HG02970 (cell line): ENCODE measurements at regions not wholly inside any gene's neighbourhood (a gene's known extent, or its start where the extent isn't known, plus 50 kb on each side); places are given as distances from the start of the nearest gene placed in this dataset.

Experiments used
- ATAC-seq: cut with Tn5 transposase; IDR thresholded peaks from one replicate; pipeline ENCODE4 v1.9.1; 2021; ENCODE audit warnings: mild to moderate bottlenecking, moderate library complexity, moderate number of reproducible peaks; ENCODE audit not compliant: unreplicated experiment, low FRiP score

DNA sequence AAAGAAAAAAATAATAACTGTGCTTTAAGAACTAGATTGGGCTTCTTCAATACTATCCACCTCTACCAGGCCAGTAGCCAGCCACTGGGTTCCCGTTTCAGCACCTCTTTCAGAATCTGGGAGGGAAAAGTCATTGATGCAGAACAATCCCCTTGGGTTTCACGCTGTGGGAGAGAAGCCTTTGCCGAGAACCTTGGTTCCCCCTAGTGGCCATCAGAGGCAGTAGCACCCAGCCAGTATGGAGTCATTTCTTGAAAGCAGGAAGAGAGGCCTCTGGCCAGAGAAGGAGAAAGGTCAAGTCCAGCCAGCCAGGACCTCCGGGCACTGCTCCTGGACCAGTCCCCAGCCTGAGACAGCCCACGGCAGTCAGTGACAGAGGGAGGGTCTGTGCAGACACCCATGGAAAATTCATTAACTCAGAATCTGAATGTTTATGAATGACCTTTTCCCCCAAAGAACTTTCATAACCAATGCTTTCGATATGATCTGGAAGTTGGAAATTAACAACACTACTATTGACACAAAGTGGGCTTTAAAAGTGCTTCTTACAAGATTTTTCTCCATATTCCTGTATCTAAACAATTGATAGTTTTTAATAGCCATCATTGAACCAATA, 51.2 kb upstream of the CDH5 start:
- peak; percentile 87 for ATAC-seq

DNA sequence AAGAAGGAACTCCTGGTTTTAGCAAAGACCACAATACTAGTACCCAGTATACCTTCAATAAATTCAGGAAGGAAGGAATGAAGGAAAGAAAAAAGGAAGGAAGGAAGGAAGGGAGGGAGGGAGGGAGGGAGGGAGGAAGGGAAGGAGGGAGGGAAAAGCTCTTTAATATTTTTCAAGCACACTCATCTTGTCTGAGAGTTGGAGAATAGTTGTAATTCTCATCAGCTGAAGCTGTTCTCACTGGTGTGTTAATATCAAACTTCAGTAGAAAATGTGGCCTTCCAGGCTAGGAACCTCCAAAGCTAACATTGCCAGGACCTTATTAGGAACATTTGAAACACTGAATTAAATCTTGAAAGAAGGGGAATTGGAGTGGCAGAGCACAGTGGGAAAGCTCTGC, 55.2 kb upstream of the CDH5 start:
- no peak for ATAC-seq

DNA sequence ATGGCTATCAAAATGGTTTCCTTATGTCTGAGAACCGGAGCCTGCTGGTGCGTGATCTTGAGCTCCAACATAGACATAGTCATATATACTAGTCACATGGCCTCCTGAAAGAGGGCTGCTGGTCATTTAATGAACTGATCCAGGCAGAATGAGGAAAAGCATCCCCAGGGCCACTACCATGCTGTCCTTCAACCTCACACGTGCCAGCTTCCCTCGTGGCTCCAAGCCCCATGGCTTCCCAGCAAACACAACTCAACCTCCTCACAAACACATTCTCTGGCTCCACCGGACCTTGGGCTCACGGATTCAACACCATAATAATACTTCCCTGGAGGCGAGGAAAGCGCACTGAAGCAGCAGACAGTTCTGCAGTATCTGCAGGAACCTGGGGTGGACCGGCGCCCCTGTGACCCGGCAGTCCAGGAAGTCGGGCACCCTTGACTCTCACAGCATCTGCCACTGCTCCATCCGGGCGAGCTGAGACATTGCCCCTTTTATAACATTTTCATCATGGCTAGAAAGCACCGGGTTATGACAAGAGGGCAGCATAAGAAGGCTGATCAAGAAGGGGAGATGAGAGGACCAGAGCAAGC, 57.2 kb upstream of the CDH5 start:
- ATAC-seq, result no peak

DNA sequence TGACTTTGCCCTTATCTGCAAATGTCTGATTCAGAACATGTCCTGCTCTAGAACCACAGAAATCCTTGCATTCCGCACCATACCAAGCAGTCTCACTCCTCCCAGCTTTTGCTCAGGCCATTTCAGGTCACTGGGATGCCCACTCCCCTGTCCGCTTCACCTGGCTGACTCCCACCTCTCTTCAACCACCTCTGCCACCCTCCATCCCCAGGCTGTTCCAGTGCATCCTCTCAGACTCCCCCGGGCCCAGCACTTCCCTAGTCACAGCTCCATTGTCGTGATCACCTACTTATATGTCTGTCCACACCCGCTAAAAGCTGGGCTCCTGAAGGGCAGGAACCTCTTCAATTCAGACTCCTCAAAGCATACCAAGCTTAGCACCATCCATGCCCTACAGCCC, 58.4 kb upstream of the CDH5 start:
- no peak for ATAC-seq

DNA sequence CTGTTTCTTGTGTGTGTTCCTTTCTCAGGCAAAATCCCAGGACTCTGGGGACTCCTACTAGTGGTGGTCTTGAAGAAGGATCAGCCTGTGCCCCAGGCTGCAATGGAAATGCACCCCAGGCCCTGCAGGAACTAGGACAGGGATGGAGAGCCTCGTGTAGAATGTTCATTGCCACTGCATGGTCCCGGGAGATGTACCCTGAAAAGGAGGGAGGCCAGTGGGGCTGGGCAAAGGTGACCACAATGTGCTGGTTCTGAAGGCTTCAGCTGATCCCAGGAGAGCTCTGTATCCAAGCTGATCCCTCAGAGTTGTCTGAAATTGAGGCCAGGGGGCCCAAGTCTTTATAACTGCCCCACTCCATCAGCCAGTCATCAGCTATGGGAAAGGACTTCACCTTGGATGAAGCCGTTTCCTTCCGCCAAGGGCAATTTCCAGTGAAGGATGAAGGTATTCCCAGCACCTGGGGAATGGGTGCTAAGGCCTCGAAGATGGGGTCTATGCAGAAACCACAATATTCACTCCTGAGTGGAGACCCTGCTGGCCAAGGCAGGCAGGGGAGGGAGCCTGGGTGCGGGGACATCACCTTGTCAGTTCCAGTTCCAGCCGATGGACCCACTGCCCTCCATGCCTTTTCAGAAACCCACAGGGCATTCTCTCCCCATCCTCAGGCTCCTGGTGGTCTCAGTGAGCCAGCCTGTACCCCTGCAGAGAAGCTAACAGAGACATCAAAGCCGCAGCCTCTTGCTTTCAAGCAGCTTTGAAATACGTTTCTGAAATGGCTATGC, 59.9 kb upstream of the CDH5 start:
- no peak for ATAC-seq

DNA sequence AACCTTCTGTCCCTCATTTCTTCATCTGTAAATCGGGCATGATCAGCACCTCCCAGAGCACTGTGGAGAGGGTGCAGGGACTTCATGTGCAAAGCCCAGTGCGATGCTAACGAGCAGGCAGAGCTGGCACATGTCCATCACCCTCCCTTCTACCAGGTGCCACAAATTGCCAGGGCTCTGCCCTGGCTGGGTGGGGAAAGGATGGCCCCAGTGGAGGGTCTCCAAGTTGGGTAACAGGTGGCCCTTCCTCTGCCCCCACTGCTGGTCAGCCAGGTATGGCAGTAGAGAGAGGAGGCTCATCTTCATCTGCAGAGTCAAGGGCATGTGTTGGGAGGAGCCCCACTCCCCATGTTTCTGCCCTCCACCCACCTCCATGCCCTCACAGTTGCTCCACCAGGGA, 61.5 kb upstream of the CDH5 start:
- no peak for ATAC-seq

DNA sequence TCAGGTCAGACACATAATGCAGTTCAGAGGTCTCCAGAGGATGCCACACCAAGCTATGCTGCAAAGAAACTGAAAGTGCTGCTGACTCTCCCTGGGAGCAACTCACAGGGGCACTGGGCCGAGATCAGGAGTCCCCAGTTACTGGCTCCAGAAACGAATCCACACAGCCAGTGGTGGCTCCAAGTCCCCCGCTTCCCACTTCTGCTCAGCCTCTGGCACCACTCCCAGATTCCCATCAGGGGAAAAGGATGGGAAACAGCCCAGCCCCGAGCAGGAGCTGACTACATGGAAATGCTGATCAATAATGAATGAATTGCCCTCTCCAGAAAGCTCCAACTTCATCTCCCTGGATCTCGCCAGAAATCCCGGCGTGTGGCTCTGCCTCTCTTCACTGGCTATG, 62.3 kb upstream of the CDH5 start:
- no peak for ATAC-seq

DNA sequence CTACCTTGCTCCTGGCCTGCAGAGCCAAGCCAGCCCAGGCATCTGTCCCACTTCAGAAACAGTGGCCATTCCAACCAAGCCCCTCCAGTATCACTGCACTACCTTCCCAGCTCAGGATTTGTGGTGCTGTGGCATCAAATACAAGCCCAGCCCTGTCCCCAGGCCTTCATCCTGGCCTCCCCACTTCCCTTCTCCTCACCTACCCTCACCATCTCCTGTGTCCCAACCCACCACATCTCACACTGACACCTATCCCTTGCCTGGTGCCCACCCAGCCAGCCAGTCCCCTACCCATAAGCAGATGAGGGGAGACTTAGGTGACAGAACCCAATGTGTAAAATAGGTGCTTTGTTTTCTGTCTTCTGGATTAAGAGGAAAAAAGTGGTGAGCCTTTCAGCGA, 66.0 kb upstream of the CDH5 start:
- no peak for ATAC-seq

DNA sequence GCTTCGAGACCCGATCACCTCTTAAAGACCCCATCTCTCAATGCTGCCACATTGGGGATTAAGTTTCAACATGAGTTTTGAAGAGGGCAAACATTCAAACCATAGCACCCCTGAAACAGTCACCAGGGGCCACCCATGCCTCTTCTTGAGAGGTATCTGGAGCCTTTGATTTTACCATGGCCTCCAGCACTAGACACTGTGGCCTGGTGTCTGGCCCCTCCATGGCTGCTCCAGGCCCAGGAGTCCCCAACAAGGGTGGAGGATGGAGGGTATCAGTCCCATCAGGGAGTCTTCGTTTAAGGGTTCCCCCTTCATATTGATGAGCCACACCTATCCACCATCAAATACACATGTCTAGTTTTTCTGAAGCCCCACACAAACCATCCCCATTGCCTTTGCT, 66.5 kb upstream of the CDH5 start:
- no peak for ATAC-seq

DNA sequence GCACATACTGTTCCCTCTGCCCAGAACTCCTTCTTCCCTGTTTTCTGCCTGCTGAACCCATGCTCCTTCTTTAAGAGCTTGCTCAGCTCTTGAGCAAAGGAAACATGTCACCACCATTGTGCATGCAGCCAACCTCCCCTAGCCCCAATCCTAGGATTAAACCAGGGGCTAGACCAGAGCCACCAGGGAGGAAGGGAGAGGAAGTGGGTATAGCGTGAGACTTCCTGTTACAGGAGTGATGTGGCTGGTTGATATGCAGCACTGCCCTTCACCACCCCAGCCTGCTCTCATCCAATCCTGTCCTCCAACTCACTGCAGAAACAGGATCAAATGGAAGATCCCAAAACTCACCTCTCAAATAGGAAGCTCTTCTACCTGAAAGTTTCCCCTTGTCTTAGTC, 67.1 kb upstream of the CDH5 start:
- ATAC-seq, result no peak

DNA sequence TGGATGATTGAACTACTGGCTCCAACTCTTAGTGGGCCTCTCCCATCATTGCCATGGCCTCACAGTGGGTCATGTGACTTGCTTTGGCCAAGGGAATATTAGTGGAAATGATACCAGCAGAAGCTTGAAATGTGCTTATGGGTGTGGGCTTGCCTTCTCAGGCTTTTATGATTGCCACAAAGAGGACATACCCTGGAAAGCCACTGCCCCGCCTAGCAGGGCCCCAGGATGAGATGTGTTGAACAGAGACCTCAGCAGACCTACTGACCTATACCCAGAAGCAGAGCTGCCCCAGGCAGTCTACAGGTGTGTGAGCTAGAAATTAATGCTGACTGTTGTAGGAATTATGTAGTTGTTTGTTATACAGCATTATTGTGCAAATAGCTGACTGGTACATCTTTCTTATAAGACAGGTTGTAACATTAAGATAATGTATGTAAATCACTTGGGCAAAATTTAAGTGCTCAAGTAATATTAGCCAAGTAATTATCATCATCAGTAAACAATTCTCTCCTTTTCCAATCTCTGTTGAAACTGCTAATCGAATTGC, 67.8 kb upstream of the CDH5 start:
- ATAC-seq, result no peak

DNA sequence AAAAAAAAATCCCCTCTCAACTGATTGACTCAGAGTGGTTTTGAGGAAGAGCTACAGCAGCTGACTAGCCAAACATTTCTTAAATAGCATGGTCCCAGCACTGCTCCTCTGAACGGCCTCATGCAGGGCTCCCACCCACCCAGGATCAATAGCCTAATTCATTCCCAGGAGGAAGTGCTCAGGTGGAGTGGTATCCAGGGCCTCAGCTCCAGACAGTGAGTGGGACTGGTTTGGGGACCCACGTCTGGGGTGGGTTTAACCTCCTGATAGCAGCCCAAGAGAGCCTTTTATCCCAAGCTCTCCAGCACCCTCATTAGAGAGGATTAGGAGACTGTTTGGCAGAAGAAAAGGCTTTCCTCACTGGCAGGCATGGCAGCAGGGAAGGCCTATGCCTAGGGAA, 68.5 kb upstream of the CDH5 start:
- ATAC-seq, result no peak

DNA sequence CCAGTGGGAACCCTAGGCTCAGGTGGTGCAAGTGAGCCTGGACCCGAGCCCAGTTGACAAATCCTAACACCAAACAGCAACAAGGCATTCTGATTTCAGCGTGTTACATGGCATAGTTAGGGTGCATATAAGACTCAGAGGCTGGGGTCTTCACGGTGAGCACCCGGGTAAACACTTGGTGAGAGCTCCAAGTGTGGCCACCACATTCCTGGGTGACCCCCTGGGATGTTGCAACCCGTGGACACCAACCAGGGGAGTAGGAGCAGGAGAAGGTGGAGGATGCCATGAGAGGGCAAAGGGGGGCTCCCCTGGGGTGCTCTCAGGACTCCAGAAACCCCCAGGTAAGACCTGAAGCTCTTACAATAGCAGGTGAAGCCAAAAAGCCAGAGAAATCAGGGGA, 69.9 kb upstream of the CDH5 start:
- no peak for ATAC-seq

DNA sequence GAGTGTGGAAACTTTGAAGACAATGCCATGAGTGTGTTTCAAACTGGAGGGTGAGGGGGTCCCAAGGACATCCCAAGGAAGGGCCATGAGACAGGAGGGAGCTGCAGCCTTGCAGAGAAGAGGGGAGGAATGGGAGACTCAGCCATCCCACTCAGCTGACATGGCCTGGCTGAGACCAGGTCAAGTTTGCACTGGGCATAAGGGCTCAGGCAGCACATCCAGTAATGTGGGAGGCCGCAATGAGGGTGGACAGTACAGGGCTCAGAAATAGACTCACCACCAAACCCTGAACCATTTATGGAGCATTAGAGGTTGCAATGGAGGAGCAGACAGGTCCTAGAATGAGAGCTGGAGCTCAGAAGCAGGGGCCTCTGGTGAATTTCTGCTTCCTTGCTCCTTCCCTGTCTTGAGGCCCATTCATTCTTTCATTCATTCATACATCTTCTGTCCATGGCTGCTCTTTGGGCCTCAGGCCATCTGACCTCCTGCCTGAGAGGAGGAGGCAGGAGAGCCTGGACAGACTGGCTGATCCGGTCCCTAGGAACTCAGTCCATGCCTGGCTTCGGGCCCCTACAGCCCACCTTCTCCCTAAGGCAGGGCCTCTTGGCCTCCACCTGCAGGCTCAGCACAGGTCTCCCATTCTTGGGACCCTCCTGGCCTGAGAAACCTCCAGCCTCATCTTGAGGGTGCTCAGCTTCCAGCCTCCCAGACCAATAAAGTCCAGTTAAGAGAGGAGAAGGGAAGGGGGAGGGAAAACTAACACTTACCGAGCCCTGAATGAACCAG, 70.5 kb upstream of the CDH5 start:
- ATAC-seq, result no peak

DNA sequence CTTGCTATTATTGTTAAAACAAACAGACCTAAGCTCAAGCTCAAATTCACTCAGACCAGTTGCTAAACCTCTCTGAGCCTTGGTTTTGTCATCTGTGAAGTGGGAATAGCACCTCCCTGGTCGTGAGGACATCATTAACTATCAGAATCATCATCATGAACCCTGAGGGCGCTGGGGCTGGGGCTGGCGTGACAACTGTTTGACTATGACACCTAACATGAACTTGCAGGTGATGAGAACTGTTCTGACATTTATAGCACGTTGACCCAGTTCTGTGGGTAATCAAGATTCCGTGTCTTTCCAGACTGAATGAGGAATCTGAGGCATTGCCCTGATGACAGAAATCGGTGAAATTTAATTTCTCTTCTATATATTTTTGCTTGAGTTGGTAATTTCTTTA, 71.3 kb upstream of the CDH5 start:
- no peak for ATAC-seq

DNA sequence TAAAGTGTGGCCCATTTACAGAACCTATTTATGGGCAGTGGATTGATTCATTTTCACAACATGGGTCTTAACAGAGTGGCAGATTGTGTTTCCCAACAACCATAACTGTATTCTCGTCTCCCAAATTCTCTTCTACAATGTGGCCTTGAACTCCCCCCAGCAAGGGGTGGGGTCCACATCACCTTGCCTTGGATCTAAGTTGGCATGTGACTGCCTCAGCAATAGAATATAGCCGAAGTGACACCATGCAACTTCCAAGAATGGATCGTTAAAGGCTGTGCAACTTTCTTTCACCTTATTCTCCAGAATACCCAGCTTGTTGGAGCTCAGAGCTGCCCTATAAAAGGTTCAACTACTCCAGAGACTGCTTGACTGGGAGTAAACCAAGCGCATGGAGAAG, 72.0 kb upstream of the CDH5 start:
- ATAC-seq, result no peak

DNA sequence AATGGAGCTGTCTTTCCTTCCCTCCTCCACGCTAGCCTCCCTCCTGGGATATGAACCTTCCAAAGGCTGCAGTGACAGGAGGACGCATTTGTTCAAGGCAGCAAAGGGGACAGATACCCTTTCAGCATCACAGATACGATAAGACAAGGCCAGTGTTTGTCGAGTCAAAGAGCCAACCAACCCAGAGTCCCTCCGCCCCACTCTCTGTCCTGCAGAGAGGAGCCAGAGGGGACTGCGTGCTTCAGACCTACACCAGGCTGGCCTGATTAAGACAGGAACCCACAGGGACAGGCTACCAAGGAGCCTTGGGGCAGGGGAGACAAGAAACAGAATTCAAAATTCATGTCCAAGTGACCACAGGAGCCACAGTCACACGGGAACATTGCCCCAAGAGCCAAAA, 72.6 kb upstream of the CDH5 start:
- ATAC-seq, result no peak

DNA sequence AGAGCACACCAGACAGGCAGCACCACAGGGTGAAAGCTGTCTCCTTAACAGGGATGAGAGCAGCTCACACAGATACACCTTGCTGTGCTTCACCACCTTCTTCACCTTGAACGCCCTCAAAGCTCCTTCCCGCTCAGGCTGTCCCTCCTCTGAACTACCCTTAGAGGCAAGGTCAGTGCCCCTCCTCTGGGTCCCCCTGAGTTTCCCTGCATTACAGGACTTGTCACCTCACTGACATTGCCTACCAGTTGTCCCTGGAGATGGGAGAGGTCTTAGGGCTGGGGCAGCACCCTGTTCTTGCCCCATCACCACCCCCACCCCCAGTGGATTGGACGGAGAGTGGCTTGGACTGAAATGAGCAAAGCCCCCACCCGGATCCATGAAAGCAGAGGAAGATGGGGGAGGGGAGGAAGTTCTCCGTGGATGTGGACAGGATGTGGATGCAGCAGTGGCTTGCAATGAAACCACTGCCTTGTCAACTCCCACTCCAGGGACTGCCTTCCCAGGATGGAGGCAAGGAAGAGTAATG, 73.2 kb upstream of the CDH5 start:
- ATAC-seq, result no peak

DNA sequence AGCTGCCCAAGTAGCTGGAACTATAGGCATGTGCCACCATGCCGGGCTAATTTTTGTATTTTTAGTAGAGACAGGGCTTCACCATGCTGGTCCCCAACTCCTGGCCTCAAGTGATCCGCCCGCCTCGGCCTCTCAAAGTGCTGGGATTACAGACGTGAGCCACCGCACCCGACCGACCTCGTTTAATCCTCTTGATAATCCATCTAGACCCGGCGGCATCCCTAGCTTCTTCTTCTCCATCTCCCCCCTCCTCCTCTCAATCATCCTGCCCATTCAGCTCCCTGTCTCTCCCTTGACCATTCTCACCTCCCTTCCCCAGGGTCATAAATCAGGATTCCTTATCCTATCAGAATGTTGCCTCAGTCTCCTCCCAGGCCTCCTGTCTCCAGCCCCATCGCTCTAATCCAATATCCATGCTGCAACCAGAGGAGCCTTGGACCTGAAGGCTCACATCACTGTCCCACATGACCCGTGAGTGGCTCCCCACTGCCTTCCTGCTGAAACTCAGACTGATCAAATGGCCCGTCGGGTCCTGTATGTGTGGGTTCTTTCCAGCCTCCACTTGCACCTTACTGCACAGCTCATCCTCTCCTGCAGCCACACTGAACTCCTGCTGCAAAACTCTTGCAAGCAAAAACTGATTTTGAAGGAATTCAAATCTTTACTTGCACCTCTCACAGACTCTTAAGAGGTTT, 74.1 kb upstream of the CDH5 start:
- no peak for ATAC-seq

DNA sequence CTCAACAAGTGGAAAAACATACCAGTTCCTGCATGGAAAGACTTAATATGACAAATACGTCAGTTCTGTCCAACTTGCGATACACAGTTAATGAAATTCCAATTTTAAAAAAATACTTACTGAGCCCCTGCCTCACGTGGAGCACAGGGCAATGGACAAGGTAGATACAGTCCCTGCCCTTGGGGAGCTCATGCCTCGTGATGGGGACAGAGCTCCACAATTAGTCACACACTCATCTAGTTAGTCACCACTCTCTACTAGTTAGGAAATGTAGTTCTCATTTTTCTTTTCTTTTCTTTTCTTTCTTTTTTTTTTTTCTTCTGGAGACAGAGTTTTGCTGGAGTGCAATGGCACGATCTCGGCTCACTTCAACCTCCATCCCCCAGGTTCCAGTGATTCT, 74.7 kb upstream of the CDH5 start:
- no peak for ATAC-seq
